AG09309 (cell line): ENCODE measurements at regions not wholly inside any gene's neighbourhood (a gene's known extent, or its start where the extent isn't known, plus 50 kb on each side); places are given as distances from the start of the nearest gene placed in this dataset.

Experiments used
- DNase-seq: peaks from one replicate; pipeline ENCODE4 v3.0.0-alpha.2; 2010; ENCODE audit warnings: low read depth
- H3K4me3 ChIP-seq: 2 replicates; pipeline ENCODE4 v1.5.1; 2011; ENCODE audit warnings: mild to moderate bottlenecking, low read depth, low read length, moderate library complexity; ENCODE audit not compliant: control insufficient read depth
- TF ChIP-seq, protein P1 (sequence below): IDR thresholded peaks from 2 replicates; pipeline ENCODE4 v1.5.1; 2011; ENCODE audit warnings: mild to moderate bottlenecking, low read depth, low read length, inconsistent platforms; ENCODE audit not compliant: insufficient read depth, control insufficient read depth; ENCODE audit errors: missing control alignments

DNA sequence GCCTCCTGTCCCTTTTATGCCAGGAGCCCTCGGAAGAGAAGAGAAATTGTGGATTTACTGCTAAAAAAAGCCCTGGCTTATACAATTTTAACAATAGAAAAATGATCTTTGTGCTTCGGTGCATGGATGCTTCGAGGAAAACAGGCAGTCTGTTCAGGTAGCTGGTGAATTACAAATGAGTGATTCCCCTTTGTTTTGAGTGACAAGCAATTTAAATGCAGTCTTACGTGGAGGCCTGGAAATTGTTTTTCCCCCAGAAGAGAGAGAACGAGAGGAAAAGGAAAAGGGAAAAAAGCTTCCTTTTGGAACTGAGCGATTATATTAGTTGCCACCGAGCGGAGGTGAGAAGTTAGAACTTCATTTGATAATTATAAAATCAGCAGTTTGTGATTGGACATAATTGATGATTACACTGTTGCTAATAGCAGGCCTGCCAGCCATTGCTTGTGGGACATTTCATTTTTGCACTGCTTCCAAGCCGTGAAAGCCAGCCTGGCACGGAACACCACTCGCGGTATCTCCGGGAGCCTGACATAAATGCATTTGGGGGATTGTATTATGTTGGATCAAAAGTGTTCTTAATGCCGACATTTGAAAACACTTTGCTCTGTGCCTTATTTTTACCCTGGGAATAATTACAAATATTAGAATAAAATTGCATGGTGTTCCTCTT is 117.7 kb downstream of the PHETA1 start:
- TF ChIP-seq, protein P1, sequence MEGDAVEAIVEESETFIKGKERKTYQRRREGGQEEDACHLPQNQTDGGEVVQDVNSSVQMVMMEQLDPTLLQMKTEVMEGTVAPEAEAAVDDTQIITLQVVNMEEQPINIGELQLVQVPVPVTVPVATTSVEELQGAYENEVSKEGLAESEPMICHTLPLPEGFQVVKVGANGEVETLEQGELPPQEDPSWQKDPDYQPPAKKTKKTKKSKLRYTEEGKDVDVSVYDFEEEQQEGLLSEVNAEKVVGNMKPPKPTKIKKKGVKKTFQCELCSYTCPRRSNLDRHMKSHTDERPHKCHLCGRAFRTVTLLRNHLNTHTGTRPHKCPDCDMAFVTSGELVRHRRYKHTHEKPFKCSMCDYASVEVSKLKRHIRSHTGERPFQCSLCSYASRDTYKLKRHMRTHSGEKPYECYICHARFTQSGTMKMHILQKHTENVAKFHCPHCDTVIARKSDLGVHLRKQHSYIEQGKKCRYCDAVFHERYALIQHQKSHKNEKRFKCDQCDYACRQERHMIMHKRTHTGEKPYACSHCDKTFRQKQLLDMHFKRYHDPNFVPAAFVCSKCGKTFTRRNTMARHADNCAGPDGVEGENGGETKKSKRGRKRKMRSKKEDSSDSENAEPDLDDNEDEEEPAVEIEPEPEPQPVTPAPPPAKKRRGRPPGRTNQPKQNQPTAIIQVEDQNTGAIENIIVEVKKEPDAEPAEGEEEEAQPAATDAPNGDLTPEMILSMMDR, result no peak
- no peak overlapping the region for H3K4me3 ChIP-seq
- DNase-seq, result no peak

- H3K4me3 ChIP-seq, result no peak overlapping the region
- DNase-seq, result no peak
- TF ChIP-seq, protein P1, result no peak
These were observed 118.5 kb downstream of the PHETA1 start for GRCh38 chr12:111250251-111250881.

GRCh38 chr12:111249757-111250156 is 119.1 kb downstream of the PHETA1 start:
- no peak overlapping the region for H3K4me3 ChIP-seq
- TF ChIP-seq, protein P1, result no peak
- no peak for DNase-seq

DNA sequence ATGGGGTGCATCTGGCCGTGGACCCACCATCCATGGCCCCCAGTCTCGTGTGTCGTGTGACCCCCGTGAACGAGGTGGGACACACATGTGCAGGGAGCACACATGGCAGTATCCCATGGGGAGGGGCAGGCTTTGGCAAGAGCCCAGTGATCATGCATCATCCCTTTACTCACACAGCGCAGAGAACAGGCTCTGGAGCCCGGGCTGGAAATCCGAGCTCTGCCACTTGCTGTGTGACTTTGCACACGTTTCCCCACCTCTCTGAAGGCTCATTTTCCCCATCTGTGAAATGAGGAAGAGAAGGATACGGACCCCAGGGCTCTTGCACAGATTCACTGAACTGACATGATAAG is 119.9 kb downstream of the PHETA1 start:
- no peak for DNase-seq
- H3K4me3 ChIP-seq, result no peak overlapping the region
- TF ChIP-seq, protein P1, result no peak

GRCh38 chr12:111248236-111249017 is 120.5 kb downstream of the PHETA1 start:
- DNase-seq, result no peak
- H3K4me3 ChIP-seq, result no peak overlapping the region
- TF ChIP-seq, protein P1, result no peak

GRCh38 chr12:111247083-111247783 is 121.7 kb downstream of the PHETA1 start:
- no peak for DNase-seq
- TF ChIP-seq, protein P1, result no peak
- no peak overlapping the region for H3K4me3 ChIP-seq
